HG02571 (cell line): ENCODE measurements at regions not wholly inside any gene's neighbourhood (a gene's known extent, or its start where the extent isn't known, plus 50 kb on each side); places are given as distances from the start of the nearest gene placed in this dataset.
"Not testable (repeated sequence)": the region's sequence is repeated elsewhere in the genome, so short reads cannot be mapped to it uniquely, and the experiment has no call there.

ENCODE experiments used
- ATAC-seq: cut with Tn5 transposase; IDR thresholded peaks from one replicate; pipeline ENCODE4 v1.9.1; 2021; ENCODE audit warnings: mild to moderate bottlenecking, moderate library complexity; ENCODE audit not compliant: unreplicated experiment

- no peak for ATAC-seq
Observed at GRCh38 chr7:106452031-106452851, 167.5 kb upstream of the NAMPT start.

- ATAC-seq = no peak
Observed at GRCh38 chr7:106451171-106451570, 166.4 kb upstream of the NAMPT start.

- no peak for ATAC-seq
Observed at GRCh38 chr7:106450716-106451115, 165.9 kb upstream of the NAMPT start.

GRCh38 chr7:106448992-106449859, 164.4 kb upstream of the NAMPT start:
- no peak for ATAC-seq

GRCh38 chr7:106448346-106448991, 163.7 kb upstream of the NAMPT start:
- no peak for ATAC-seq

GRCh38 chr7:106447318-106447847, 162.6 kb upstream of the NAMPT start:
- no peak for ATAC-seq

- ATAC-seq = not testable (repeated sequence)
Observed at GRCh38 chr7:106445366-106445765, 160.6 kb upstream of the NAMPT start.

GRCh38 chr7:106444068-106444655, 159.4 kb upstream of the NAMPT start:
- no peak for ATAC-seq

GRCh38 chr7:106443156-106443555, 158.4 kb upstream of the NAMPT start:
- ATAC-seq = no peak

GRCh38 chr7:106442476-106442875, 157.7 kb upstream of the NAMPT start:
- no peak for ATAC-seq

- ATAC-seq = not testable (repeated sequence)
Observed at GRCh38 chr7:106441343-106441742, 156.6 kb upstream of the NAMPT start.

GRCh38 chr7:106436933-106437332, 152.2 kb upstream of the NAMPT start:
- ATAC-seq = not testable (repeated sequence)

GRCh38 chr7:106433377-106433776, 148.6 kb upstream of the NAMPT start:
- ATAC-seq = no peak

GRCh38 chr7:106430535-106431455, 146.0 kb upstream of the NAMPT start:
- no peak for ATAC-seq

- ATAC-seq = no peak
Observed at GRCh38 chr7:106430103-106430502, 145.3 kb upstream of the NAMPT start.

- ATAC-seq = no peak
Observed at GRCh38 chr7:106426803-106427202, 142.0 kb upstream of the NAMPT start.

GRCh38 chr7:106425017-106425719, 140.4 kb upstream of the NAMPT start:
- ATAC-seq = peak; percentile 89

GRCh38 chr7:106424476-106425016, 139.8 kb upstream of the NAMPT start:
- ATAC-seq = no peak
